HepG2 (cell line): ENCODE measurements at regions not wholly inside any gene's neighbourhood (a gene's known extent, or its start where the extent isn't known, plus 50 kb on each side); places are given as distances from the start of the nearest gene placed in this dataset.

Source experiments
- ATAC-seq: fragments of 200-7000 bp; cut with Tn5 transposase; 3 replicates; pipeline ENCODE4 v1.9.1; 2020; ENCODE audit warnings: mild to moderate bottlenecking, moderate library complexity
- BruUV-seq: library from RNA; stranded (reverse); fragments of 400-500 nt; replicated peaks from 2 replicates; lab custom pipeline; 2021; lab: Mats Ljungman, UMichigan
- CTCF ChIA-PET: fragments of 300-600 bp; formaldehyde crosslinking; extraction: SDS; loops from one replicate; lab custom pipeline; 2021; ENCODE audit warnings: low total read pairs, inconsistent platforms, low intra/inter-chr PET ratio; lab: Yijun Ruan, JAX
- POLR2A ChIA-PET: fragments of 350-600 bp; sonication (Branson Sonifier 250); formaldehyde crosslinking; loops from one replicate; lab custom pipeline; 2020; ENCODE audit warnings: antibody characterized with exemption, inconsistent platforms; lab: Yijun Ruan, JAX
- DNase-seq: peaks from one replicate; pipeline ENCODE4 v3.0.0-alpha.2; 2015; ENCODE audit warnings: low spot score
- FAIRE-seq: peaks from 3 replicates; lab custom pipeline; 2011; peaks lifted over from hg19 to GRCh38; lab: Jason Lieb, UNC
- H2AFZ ChIP-seq: one replicate; pipeline ENCODE4 v1.6.1; 2011; ENCODE audit warnings: low read length, inconsistent platforms
- H3K27ac ChIP-seq: fragments of 300-600 bp; 3 replicates; pipeline ENCODE4 v1.8.0; 2011; ENCODE audit warnings: mixed run types, mild to moderate bottlenecking, mixed read lengths, low read length, inconsistent platforms; ENCODE audit not compliant: insufficient read depth; ENCODE audit errors: extremely low read length
- H3K27me3 ChIP-seq, 2 experiments: fragments of 200-600 bp in 1 of 2; 2 replicates in 1 of 2; 3 replicates in 1 of 2; pipeline versions ENCODE4 v1.6.0 to v1.8.0; 2011; ENCODE audit warnings: low read length in 2 of 2, mild to moderate bottlenecking in 2 of 2, moderate library complexity in 2 of 2, inconsistent platforms in 1 of 2; ENCODE audit not compliant: insufficient read depth in 2 of 2, control insufficient read depth in 1 of 2
- H3K36me3 ChIP-seq, 2 experiments: fragments of 200-600 bp in 1 of 2; replicated peaks in 1 of 2; 2 replicates in 1 of 2; 3 replicates in 1 of 2; pipeline versions ENCODE4 v1.5.1 to v1.8.0; 2011; ENCODE audit warnings: low read length in 2 of 2, inconsistent platforms in 1 of 2; ENCODE audit not compliant: insufficient read depth in 2 of 2, control insufficient read depth in 1 of 2
- H3K4me1 ChIP-seq: 2 replicates; pipeline ENCODE4 v1.5.1; 2012; ENCODE audit warnings: low read length, inconsistent platforms; ENCODE audit not compliant: insufficient read depth
- H3K4me2 ChIP-seq: 2 replicates; pipeline ENCODE4 v1.6.0; 2011; ENCODE audit warnings: low read depth, low read length, inconsistent platforms
- H3K4me3 ChIP-seq, 3 experiments: fragments of 200-600 bp in 1 of 3; sonication (generic), shearing (Covaris generic) in 1 of 3; replicated peaks in 1 of 3; 2 replicates each; pipeline ENCODE4 v1.5.1; 2011 to 2016; ENCODE audit warnings: low read length in 3 of 3, inconsistent platforms in 2 of 3, low read depth in 2 of 3, mild to moderate bottlenecking in 2 of 3, control low read depth in 1 of 3, mixed read lengths in 1 of 3; ENCODE audit not compliant: insufficient read depth in 1 of 3
- H3K79me2 ChIP-seq: one replicate; pipeline ENCODE4 v1.6.1; 2011; ENCODE audit warnings: low read length, inconsistent platforms; ENCODE audit not compliant: insufficient read depth
- H3K9ac ChIP-seq: 2 replicates; pipeline ENCODE4 v1.6.0; 2011; ENCODE audit warnings: mild to moderate bottlenecking, low read depth, low read length, inconsistent platforms; ENCODE audit not compliant: insufficient read depth
- H3K9me3 ChIP-seq: 2 replicates; pipeline ENCODE4 v1.5.1; 2012; ENCODE audit warnings: mild to moderate bottlenecking, low read length
- H4K20me1 ChIP-seq: 2 replicates; pipeline ENCODE4 v1.6.0; 2011; ENCODE audit warnings: inconsistent platforms, mild to moderate bottlenecking, low read length, moderate library complexity; ENCODE audit not compliant: insufficient read depth
- AGO2 ChIP-seq: fragments of 200-400 bp; formaldehyde crosslinking; optimal IDR thresholded peaks from 2 replicates; pipeline ENCODE3; 2017; ENCODE audit warnings: mild to moderate bottlenecking, low read depth, low read length, moderate library complexity
- CC2D1A ChIP-seq: sonication (generic); formaldehyde crosslinking; IDR thresholded peaks from 2 replicates; pipeline ENCODE4 v1.8.1; 2023; ENCODE audit warnings: mild to moderate bottlenecking, missing genetic modification reagents
- FOXO1 ChIP-seq: sonication (generic); formaldehyde crosslinking; IDR thresholded peaks from 2 replicates; pipeline ENCODE4 v1.4.0; 2020; ENCODE audit warnings: missing genetic modification reagents
- ZFP62 ChIP-seq: sonication (generic); formaldehyde crosslinking; IDR thresholded peaks from 2 replicates; pipeline ENCODE4 v1.4.0; 2020; ENCODE audit warnings: missing genetic modification reagents
- ZSCAN31 ChIP-seq: sonication (generic); formaldehyde crosslinking; IDR thresholded peaks from 2 replicates; pipeline ENCODE4 v1.5.0; 2020; ENCODE audit warnings: low read depth, mild to moderate bottlenecking, missing genetic modification reagents
- ZSCAN5A ChIP-seq: sonication (generic); formaldehyde crosslinking; IDR thresholded peaks from 2 replicates; pipeline ENCODE4 v1.8.0; 2022; ENCODE audit warnings: mild to moderate bottlenecking, missing genetic modification reagents, borderline replicate concordance
- ZUFSP ChIP-seq: sonication (generic); formaldehyde crosslinking; IDR thresholded peaks from 2 replicates; pipeline ENCODE4 v1.9.0; 2021; ENCODE audit warnings: missing genetic modification reagents, mild to moderate bottlenecking, borderline replicate concordance
- WGBS: methylation state at CpG from one replicate; pipeline ENCODE4 v1.1.6; 2017; ENCODE audit warnings: low lambda C conversion rate; 5-methylcytosine and 5-hydroxymethylcytosine counted together
- in situ Hi-C: cut with HindIII; loops from 2 replicates; pipeline ENCODE4 v1.10.0; 2017; ENCODE audit warnings: low pct_unique_long_range_greater_than_20kb; ENCODE audit not compliant: extremely low pct_ligation_motif_present
- intact Hi-C: fragments of 100-400 bp; cut with micrococcal nuclease; formaldehyde crosslinking; loops from one replicate; pipeline ENCODE4 v1.10.0; 2022; ENCODE audit not compliant: unreplicated experiment
- TF ChIP-seq, protein P1 (sequence below): sonication (generic); IDR thresholded peaks from 2 replicates; pipeline ENCODE4 v1.6.1; 2016; ENCODE audit warnings: low read depth, borderline replicate concordance
- TF ChIP-seq, protein P2 (sequence below): sonication (generic); formaldehyde crosslinking; IDR thresholded peaks from 2 replicates; pipeline ENCODE4 v1.5.0; 2020; ENCODE audit warnings: mild to moderate bottlenecking, missing genetic modification reagents
- TF ChIP-seq, protein P3 (sequence below): sonication (generic); formaldehyde crosslinking; IDR thresholded peaks from 2 replicates; pipeline ENCODE4 v1.4.0; 2020; ENCODE audit warnings: missing genetic modification reagents, borderline replicate concordance

GRCh38 chr1:91582431-91582921 is 81.8 kb downstream of the CDC7 start (continued):
- TF ChIP-seq, protein P1, sequence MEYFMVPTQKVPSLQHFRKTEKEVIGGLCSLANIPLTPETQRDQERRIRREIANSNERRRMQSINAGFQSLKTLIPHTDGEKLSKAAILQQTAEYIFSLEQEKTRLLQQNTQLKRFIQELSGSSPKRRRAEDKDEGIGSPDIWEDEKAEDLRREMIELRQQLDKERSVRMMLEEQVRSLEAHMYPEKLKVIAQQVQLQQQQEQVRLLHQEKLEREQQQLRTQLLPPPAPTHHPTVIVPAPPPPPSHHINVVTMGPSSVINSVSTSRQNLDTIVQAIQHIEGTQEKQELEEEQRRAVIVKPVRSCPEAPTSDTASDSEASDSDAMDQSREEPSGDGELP, result no peak
- TF ChIP-seq, protein P2, sequence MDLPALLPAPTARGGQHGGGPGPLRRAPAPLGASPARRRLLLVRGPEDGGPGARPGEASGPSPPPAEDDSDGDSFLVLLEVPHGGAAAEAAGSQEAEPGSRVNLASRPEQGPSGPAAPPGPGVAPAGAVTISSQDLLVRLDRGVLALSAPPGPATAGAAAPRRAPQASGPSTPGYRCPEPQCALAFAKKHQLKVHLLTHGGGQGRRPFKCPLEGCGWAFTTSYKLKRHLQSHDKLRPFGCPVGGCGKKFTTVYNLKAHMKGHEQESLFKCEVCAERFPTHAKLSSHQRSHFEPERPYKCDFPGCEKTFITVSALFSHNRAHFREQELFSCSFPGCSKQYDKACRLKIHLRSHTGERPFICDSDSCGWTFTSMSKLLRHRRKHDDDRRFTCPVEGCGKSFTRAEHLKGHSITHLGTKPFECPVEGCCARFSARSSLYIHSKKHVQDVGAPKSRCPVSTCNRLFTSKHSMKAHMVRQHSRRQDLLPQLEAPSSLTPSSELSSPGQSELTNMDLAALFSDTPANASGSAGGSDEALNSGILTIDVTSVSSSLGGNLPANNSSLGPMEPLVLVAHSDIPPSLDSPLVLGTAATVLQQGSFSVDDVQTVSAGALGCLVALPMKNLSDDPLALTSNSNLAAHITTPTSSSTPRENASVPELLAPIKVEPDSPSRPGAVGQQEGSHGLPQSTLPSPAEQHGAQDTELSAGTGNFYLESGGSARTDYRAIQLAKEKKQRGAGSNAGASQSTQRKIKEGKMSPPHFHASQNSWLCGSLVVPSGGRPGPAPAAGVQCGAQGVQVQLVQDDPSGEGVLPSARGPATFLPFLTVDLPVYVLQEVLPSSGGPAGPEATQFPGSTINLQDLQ, result no peak

DNA sequence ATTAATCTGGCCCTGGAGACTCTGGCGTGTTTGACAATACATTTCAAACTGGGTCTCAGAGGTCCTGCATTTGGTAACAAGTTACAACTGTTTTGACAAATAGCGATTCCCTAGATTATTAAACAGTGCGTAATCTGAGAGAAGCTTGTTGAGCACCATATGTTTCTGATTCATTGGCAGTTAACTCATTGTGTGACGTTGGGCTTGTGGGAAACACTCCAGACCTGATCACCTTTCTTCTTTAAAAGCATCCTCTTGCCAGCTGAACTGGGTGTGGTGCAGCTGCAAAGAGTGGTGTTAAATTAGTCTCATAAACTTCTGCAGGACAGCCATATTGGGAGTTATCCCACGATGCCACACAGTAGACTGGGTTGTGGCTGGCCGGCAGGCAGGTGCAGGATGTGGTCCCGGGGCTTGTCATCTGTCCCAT is 82.7 kb downstream of the CDC7 start:
- Histone ChIP-seq H2AFZ (no peak overlapping the region), H3K9me3 (no peaks in the 10 kb centered on the region), H3K4me2 (no peak overlapping the region), H3K79me2 (no peaks in the 10 kb centered on the region), H3K27ac (no peak overlapping the region), H3K9ac (no peak overlapping the region), H3K4me1 (0 out of 2 replicates have a peak, but pooled peaks cover 6% of the 10 kb centered on the region), H3K4me3 (no peak overlapping the region), H3K27me3 (no peaks in the 10 kb centered on the region), H3K36me3 (no peaks in the 10 kb centered on the region), H4K20me1 (no peaks in the 10 kb centered on the region)
- BruUV-seq, result no TSS peak
- DNase-seq (no peak), FAIRE-seq (no peak), ATAC-seq (no peak)
- ChIA-PET POLR2A (no interaction called here), CTCF (no interaction called here)
- whole genome bisulfite sequencing, result 47% methylated on average over 7 of the region's 7 CpGs
- intact Hi-C loops (no loop called here), in situ Hi-C loops (no loop called here)
- TF ChIP-seq AGO2 (no peak), ZSCAN5A (CRISPR knock-in tag) (no peak), CC2D1A (CRISPR knock-in tag) (no peak), ZFP62 (CRISPR knock-in tag) (no peak), FOXO1 (CRISPR knock-in tag) (no peak), ZUFSP (CRISPR knock-in tag) (no peak), ZSCAN31 (CRISPR knock-in tag) (no peak)
- TF ChIP-seq, protein P3, sequence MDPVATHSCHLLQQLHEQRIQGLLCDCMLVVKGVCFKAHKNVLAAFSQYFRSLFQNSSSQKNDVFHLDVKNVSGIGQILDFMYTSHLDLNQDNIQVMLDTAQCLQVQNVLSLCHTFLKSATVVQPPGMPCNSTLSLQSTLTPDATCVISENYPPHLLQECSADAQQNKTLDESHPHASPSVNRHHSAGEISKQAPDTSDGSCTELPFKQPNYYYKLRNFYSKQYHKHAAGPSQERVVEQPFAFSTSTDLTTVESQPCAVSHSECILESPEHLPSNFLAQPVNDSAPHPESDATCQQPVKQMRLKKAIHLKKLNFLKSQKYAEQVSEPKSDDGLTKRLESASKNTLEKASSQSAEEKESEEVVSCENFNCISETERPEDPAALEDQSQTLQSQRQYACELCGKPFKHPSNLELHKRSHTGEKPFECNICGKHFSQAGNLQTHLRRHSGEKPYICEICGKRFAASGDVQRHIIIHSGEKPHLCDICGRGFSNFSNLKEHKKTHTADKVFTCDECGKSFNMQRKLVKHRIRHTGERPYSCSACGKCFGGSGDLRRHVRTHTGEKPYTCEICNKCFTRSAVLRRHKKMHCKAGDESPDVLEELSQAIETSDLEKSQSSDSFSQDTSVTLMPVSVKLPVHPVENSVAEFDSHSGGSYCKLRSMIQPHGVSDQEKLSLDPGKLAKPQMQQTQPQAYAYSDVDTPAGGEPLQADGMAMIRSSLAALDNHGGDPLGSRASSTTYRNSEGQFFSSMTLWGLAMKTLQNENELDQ (CRISPR knock-in tag), result no peak
